Globus pallidus (tissue), 1 donor: ENCODE measurements at regions not wholly inside any gene's neighbourhood (a gene's known extent, or its start where the extent isn't known, plus 50 kb on each side); places are given as distances from the start of the nearest gene placed in this dataset.

Experiments used
- DNase-seq: peaks from one replicate; pipeline ENCODE4 v3.0.0-alpha.2; 2015; ENCODE audit warnings: low spot score

- no peak for DNase-seq
These were observed 122.0 kb downstream of the WIF1 start for GRCh38 chr12:64999148-64999425.
